HL-60 (cell line): ENCODE measurements at regions not wholly inside any gene's neighbourhood (a gene's known extent, or its start where the extent isn't known, plus 50 kb on each side); places are given as distances from the start of the nearest gene placed in this dataset.

ENCODE experiments used
- CTCF ChIP-seq: IDR thresholded peaks from one replicate; pipeline ENCODE4 v1.5.1; 2011; ENCODE audit warnings: low read length, control low read depth, inconsistent platforms; ENCODE audit not compliant: insufficient read depth
- GABPA ChIP-seq: IDR thresholded peaks from 2 replicates; pipeline ENCODE4 v1.6.1; 2012; ENCODE audit warnings: low read depth
- POLR2AphosphoS5 ChIP-seq: IDR thresholded peaks from 2 replicates; pipeline ENCODE4 v1.6.1; 2012; ENCODE audit warnings: low read depth
- REST ChIP-seq: IDR thresholded peaks from 2 replicates; pipeline ENCODE4 v1.6.1; 2012; ENCODE audit warnings: low read depth; ENCODE audit not compliant: insufficient replicate concordance
- SPI1 ChIP-seq: IDR thresholded peaks from 2 replicates; pipeline ENCODE4 v1.6.1; 2012; ENCODE audit warnings: low read depth, mild to moderate bottlenecking, borderline replicate concordance

GRCh38 chrX:107325467-107325866, 119.1 kb downstream of the DNAAF6 start:
- TF ChIP-seq CTCF (no peak), GABPA (no peak), POLR2AphosphoS5 (no peak), REST (no peak), SPI1 (no peak)
